Dedifferentiated amniotic fluid mesenchymal stem cell (primary cell): ENCODE measurements at regions not wholly inside any gene's neighbourhood (a gene's known extent, or its start where the extent isn't known, plus 50 kb on each side); places are given as distances from the start of the nearest gene placed in this dataset.
A peak's percentile ranks its signal among the peaks of the same experiment; 100 is the strongest.
"Not testable (repeated sequence)": the region's sequence is repeated elsewhere in the genome, so short reads cannot be mapped to it uniquely, and the experiment has no call there.

Source experiments
- DNase-seq: peaks from one replicate; pipeline ENCODE4 v3.0.0-alpha.2; 2016; ENCODE audit errors: extremely low spot score

DNA sequence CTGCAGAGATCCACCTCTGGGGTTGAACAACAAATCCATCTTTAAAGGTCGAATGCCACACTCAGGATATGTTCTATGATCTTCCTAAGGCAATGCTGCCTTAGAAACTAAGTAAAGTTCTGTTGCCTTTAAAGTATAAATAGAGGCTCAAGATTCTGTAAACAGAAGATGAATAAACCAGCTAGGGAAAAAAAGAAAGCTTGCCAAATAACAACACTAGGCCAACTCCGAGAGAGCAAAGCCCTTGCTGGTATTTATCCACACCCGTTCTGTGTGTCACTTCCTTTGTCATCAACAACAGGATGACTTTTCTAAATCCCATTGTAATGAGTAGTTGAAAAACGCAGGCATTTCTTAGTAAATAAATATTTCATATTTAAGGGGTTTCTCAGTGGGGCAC, 330.0 kb upstream of the GLI3 start:
- DNase-seq, result no peak

DNA sequence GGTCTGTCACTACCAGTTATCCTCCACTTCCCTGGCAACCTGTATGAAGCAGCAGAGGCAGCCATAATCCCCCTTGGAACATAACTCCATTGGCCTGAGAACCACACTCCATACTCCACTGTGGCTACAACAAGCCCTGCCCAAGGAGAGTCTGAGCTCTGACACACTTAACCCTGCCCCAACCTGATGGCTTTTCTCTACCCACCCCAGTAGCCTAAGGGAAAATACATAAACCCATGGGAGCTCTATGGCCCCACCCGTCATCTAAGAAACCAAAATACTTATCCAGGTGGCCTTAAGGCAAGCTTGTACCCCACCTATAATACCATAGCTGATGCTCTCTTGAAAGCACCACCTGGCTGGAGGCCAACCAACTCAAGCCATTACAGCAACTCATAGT, 324.8 kb upstream of the GLI3 start:
- DNase-seq, result no peak

- no peak for DNase-seq
Measured at GRCh38 chr7:42560866-42561265, 323.9 kb upstream of the GLI3 start.

- not testable (repeated sequence) for DNase-seq
Measured at GRCh38 chr7:42554932-42555331, 317.9 kb upstream of the GLI3 start.

- DNase-seq, result no peak
Measured at GRCh38 chr7:42552227-42552626, 315.2 kb upstream of the GLI3 start.

DNA sequence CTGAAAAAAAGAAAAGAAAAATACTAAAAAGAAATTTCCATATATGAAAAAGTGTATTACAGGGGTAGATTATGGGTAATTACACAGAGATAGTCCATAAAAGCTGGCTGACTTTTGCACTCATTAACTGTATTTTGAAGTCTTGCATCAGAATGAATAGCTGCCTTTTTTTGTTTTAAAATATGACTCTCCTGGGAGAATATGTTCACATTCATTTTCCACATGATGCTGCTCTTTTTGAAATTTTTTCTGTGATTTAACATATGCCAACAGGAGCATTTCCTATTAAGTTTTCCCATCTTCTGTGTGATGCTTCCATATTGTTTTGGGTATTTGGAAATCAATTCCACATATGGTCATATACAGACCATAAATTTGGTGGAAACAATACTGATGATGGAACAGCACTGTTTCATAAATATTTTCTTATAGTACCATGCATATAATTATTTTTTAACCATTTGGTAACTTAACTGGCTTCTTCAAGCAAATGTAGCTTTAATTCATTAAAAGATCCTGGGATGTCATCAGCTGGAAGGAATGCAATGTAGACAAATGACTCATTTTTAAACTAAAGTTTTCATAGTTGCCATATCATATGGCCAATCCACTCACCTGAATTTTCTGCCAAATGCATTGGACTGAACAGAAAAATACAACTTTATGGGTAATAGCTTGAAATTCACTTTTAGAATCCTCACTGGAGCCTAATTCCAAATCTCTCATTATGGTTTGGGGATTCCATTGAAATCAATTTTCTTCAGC, 313.9 kb upstream of the GLI3 start:
- DNase-seq, result peak; percentile 49

- peak; percentile 41 for DNase-seq
Measured at GRCh38 chr7:42549866-42550485, 313.0 kb upstream of the GLI3 start.

DNA sequence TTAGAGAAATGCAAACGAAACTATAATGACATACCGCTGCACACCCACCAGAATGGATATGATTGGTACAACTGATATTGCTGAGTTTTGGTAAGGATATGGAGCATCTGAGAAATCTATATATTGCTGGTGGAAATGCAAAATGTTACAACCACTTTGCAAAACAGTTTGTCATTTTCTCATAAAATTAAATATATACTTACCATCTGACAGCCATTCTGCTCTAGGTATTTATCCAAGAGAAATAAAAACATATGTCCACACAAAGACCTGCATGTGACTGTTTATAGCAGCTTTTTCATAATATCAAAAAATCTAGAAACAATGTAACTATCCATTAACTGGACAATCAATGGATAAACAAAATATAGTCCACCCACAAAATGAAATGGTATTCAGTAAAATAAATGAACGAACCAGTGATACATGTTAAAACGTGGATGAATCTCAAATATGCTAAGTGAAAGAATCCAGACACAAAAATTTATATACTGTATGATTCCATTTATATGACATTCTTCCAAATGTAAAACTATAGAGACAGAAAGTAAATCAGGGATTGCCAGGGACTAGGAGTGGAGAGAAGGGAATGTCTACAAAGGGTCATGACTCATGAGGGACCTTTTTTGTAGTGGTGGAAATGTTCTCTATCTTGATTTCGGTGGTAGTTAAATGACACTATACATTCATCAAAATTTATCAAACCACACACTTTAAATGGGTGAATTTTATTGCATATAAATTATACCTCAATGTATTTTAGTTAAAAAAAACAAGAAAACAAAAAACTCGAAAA, 312.0 kb upstream of the GLI3 start:
- DNase-seq, result no peak

DNA sequence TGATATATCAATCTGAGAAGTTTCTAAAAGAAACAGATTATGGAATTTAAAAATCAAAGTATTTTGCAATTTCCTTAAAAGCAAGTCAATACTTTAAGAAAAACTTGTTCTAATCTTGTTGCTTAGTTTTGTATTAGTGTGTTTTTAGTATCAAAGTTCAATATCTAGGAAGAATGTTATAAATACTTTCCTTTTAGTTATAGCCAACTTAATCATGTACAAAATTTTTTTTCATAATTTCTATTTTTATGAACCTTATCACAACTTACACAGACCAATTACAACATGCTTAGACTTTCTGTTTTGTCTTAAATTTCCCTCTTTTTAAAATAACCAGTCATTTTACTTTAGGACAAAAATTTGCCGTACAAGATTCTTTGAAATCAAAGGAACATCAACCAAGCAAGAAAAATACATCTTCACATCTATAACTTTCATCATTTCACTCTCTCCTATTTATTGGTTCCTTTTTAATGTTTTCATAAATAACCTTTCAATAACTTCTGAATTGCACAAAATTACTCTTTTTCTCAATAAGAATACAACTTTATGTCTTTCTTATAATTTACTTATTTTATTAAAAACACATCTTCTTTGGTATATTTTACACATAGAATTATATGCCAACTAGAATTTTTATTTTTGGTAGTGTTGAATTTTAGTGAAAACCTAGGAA, 308.2 kb upstream of the GLI3 start:
- no peak for DNase-seq

GRCh38 chr7:42543953-42544352, 306.9 kb upstream of the GLI3 start:
- DNase-seq, result no peak

GRCh38 chr7:42542446-42542845, 305.4 kb upstream of the GLI3 start:
- peak; percentile 55 for DNase-seq

GRCh38 chr7:42534441-42534840, 297.4 kb upstream of the GLI3 start:
- DNase-seq, result no peak

GRCh38 chr7:42527004-42527403, 290.0 kb upstream of the GLI3 start:
- DNase-seq, result no peak

DNA sequence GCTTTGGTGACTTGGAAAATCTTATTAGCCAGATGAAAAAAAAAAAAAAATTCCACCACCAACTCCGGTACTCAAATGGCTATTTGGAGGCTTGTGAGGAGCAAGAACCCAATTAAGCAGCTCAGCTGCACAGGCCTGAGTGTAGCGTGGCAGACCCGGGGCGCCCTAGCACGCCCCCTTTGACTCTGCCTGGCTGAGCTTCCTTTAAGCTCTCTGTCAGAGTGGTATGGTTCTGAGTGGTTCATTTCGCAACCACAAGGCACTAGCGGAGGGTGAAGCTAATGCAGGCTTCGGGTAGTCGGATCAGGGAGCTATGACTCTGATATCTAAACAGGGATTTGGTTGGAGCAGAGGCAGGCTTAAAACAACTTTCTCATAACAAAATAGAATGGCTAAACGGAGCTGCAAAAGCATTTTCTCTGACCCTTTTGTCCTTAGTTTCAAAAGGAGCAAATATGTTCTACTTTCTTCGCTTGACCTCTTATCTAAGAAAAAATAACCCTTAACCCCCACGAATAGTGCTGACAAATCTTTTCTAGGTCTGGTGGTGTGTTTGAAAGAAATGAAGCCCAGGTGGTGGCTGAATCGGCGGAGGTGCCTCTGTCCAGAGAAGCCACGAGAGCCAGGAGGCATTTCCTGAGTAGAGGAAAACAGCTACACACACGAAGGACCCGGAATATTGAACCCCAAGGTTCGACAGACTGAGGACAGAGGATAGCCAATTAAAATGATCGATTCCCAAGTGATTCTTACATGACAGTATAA, 285.4 kb upstream of the GLI3 start:
- no peak for DNase-seq

DNA sequence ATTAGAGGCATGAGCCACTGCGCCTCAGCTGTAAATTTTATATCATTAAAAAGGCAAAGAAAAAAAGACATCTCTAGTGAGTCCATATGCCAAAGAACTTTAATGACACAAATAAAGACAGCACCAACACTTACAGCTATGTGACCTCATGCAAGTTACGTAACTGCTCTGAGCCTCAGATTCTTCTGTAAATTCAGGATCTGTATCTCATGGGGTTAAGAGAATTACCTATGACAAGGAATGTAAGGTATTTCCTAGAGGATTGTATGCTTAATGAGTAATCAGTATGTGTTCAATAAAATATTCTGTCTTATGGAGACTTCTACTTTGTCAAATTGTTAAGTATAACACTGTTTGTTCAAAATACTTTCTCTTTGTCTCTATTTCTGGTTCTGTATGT, 274.0 kb upstream of the GLI3 start:
- DNase-seq, result no peak

DNA sequence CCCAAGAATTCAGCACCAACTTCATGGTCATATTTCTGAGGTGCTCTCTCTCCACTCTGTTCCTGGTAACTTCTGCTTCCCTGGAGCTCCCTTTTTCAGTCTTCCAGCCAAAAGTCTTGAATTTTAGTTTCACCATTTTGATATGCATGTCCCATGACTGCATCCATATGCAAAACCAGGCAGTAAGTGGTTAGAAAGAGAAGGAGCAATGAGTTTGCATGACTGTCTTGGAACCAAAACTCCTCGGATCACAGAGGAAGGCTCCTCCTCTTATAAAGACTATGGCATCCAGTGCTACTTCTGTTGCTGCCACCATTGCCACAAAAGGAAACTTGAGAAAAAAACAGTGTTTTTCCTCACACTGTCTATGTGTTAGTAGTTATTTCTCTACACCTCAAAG, 269.1 kb upstream of the GLI3 start:
- no peak for DNase-seq

DNA sequence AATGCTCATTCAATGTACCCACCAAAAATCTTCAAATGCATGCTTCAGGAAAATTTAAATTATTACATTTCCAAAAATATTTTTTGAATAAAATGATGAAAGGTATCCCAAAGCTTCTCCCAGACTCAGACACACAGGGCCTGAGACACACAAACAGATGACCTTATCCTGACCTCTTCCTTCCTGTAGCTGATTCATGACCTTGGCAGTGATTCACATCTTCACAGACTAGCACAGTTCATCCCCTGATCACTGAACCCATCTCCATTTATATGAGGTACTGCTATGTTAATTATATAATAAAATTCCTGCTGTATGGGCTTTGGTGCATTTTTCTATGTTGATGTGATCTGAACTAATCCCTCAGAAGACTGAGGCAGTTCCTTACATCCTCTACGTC, 265.0 kb upstream of the GLI3 start:
- DNase-seq, result no peak

- DNase-seq, result peak; percentile 48
Measured at GRCh38 chr7:42495256-42495655, 258.2 kb upstream of the GLI3 start.

DNA sequence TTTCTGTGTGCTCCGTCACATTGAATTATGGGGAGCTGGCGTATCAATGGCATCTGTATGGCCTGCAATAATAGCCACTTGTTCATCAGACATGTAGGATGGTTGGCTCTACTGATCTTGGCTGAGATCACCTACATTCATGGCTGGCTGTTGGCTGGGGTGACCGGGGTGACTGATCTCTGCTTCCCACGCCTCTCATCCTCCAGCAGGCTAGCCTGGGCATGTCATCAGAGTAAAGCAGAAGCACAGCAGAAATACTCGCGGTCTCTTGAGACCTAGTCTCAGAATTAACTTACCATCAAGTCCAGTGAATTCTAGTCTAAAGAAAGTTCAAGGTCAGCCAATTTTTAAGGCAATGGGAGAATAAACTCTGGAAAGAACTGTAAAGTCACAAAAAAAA, 257.7 kb upstream of the GLI3 start:
- no peak for DNase-seq

DNA sequence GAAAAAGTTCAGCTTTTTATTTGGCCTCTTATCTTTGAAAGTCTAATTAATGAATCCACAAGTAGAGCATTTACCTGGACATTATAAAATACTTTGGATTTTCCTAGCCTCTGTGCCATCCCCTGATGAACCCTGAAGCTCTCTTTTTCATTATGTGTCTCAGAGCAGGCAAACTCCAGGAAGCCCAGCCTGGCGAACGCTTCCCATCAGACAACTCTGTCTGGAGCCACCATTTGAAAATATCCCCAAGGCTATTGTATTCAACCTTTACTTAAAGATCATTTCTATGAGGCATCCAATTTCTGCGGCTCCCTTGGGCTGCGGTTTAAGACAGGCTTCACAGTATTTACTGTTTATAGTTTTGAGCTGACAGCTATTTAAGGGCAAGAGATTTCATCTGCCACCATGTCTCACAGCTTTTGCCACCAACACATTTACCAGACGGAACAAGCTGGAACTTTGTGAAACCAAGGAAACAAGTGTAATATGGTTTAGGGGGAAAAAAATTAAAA, 257.2 kb upstream of the GLI3 start:
- no peak for DNase-seq

- peak; percentile 96 for DNase-seq
Measured at GRCh38 chr7:42493436-42494198, 256.6 kb upstream of the GLI3 start.
